Middle frontal gyrus (tissue), 1 donor: ENCODE measurements at regions not wholly inside any gene's neighbourhood (a gene's known extent, or its start where the extent isn't known, plus 50 kb on each side); places are given as distances from the start of the nearest gene placed in this dataset.

Experiments used
- DNase-seq: peaks from one replicate; pipeline ENCODE4 v3.0.0-alpha.2; 2015; ENCODE audit warnings: low spot score; ENCODE audit errors: extremely low spot score

GRCh38 chr10:124265776-124266467 is 152.8 kb downstream of the OAT start:
- DNase-seq = no peak

GRCh38 chr10:124265391-124265745 is 153.4 kb downstream of the OAT start:
- no peak for DNase-seq

DNA sequence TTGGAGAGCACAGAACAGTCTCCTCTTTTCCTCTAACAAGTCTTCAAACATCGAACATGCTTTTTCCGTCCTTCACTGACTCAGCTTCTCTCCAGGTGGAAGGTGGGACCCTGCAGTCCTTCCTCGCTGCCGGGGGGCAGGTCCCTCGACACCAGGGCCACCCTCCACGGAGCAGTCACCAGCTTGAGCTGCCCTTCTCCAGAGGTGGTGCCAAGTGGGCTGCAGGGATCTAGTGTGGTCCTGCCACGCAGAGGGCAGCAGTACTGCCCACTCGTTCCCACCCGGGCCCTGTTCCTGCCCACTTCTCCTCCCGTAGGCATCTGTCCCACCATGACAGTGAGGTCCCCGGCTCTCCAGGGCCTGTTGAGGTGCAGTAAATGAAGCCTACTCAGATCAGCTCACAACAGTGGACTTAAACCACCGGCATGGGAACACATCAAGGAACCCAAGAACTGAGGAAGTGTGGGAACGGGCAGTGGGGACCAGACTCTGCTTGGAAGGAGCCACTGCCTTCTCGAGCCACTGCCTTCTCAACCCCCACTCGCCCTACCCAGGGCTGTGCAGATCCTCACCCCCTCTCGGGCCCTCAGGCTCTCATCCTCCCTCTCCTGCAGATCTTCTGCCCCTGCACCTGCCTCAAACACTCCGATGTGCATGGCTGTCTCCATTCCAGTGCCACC is 153.9 kb downstream of the OAT start:
- no peak for DNase-seq

GRCh38 chr10:124264271-124264670 is 154.5 kb downstream of the OAT start:
- DNase-seq = no peak

GRCh38 chr10:124263726-124264125 is 155.0 kb downstream of the OAT start:
- DNase-seq = no peak

DNA sequence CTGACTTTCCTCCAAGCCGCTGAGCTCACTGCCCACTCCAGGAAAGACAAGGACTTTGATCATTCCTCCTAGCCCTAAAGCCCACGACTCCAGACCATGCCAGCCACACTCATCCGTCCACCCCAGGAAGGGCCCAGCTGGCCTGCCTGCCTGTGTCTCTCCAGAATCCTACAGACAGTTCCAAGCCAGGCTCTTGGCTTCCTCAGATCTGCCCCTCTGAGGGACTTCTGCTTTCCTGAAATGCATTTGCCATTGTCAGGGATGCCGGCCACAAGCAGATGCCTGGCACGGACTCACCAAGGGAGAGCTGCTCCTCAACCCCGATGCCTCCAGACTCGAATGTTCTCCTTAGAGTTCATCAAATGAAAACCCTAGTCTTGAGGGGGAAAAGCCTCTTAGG is 155.8 kb downstream of the OAT start:
- no peak for DNase-seq

GRCh38 chr10:124262234-124262865 is 156.4 kb downstream of the OAT start:
- no peak for DNase-seq

GRCh38 chr10:124259139-124259825 is 159.4 kb downstream of the OAT start:
- DNase-seq = no peak

GRCh38 chr10:124257781-124258180 is 160.9 kb downstream of the OAT start:
- DNase-seq = no peak

- no peak for DNase-seq
Measured at GRCh38 chr10:124256151-124256550, 162.6 kb downstream of the OAT start.

- no peak for DNase-seq
Measured at GRCh38 chr10:124255556-124255955, 162.2 kb upstream of the CHST15 start.

GRCh38 chr10:124254490-124254889 is 161.1 kb upstream of the CHST15 start:
- no peak for DNase-seq

DNA sequence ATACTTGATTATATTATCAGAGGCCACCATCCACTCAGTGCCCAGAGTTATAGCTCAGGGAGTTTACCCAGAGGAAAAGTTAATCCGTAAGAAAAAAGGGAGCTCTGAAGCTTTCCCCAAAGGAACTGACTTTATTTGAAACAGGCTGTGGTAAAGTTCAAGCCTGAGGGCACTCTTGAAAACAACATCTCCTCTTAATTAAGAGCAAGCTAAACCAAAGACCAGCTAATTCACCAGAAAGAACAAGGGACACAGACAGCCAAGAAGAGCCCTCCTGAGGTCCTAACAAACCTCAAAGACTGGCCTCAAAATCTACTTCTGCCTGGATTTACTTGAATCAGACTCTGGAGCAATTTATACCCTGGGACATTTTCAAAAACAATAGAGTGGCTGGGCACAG is 159.6 kb upstream of the CHST15 start:
- DNase-seq = no peak

DNA sequence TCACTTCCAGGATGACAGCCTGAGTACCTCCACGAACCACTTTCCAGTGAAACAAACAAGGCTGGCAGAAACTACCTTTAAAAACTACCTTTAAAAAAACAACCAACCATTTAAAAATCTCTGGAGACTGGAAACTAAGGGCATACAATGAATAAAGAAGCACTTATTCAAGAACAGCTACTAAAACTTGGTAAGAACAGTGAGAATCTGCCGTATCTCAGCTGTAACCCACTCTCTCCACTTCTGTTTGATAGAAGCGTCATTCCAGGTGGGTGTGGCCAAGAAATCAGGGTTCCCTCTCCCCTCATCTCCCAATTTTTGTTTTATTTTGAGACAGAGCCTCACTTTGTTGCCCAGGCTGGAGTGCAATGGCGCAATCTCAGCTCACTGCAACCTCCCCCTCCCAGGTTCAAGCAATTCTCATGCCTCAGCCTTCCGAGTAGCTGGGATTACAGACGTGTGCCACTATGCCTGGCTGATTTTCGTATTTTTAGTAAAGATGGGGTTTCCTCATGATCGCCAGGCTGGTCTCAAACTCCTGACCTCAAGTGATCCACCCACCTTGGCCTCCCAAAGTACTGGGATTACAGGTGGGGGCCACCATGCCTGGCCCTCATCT is 158.8 kb upstream of the CHST15 start:
- no peak for DNase-seq

GRCh38 chr10:124251317-124252065 is 158.1 kb upstream of the CHST15 start:
- DNase-seq = no peak

- DNase-seq = no peak
Measured at GRCh38 chr10:124250506-124250905, 157.1 kb upstream of the CHST15 start.

DNA sequence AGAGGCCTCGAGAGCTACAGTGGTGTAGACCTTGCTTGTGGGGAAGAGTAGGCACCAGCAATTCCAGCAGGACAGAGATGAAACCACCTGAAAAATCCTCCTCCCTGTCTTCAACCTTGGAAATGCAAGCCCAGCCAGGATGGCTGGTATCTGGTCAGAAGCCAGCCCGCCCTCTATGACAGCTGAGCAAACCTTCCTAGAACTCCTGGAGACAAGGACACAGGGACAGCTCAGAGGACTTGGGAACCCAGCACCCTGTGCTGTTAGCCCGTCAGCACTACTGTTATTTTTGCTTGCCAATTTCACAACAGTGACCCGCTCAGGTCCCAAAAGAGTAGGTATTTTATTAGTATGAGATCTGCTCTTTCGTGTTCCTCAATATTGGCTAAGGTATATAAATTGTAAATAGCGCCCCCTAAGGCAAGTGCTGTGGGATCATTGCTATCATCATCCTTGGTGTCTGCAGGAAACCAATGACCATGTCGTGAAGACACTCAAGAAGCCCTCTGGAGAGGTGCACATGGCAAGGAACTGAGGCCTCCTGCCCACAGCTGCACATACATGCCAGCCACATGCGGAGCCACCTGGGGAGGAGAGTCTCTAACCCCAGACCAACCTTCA is 156.5 kb upstream of the CHST15 start:
- no peak for DNase-seq

DNA sequence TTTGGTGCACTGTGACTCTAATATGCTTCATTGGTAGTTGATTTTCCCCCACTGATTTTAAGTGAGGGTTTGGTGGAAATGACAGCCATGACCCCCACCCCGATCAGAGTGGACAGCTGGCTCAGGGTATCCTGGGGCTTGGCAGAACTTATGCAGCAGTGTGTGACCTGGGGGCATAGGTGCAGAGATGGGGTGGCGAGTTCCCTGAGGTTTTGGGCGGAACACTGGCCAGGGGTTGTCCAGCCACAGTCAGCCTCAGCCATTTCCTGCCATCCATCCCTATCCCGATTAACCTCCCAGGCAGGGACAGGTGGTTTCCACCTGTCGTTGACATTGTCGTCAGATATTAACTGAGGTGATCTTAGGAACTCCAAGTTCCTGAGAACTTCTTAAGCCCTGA is 155.8 kb upstream of the CHST15 start:
- DNase-seq = no peak

DNA sequence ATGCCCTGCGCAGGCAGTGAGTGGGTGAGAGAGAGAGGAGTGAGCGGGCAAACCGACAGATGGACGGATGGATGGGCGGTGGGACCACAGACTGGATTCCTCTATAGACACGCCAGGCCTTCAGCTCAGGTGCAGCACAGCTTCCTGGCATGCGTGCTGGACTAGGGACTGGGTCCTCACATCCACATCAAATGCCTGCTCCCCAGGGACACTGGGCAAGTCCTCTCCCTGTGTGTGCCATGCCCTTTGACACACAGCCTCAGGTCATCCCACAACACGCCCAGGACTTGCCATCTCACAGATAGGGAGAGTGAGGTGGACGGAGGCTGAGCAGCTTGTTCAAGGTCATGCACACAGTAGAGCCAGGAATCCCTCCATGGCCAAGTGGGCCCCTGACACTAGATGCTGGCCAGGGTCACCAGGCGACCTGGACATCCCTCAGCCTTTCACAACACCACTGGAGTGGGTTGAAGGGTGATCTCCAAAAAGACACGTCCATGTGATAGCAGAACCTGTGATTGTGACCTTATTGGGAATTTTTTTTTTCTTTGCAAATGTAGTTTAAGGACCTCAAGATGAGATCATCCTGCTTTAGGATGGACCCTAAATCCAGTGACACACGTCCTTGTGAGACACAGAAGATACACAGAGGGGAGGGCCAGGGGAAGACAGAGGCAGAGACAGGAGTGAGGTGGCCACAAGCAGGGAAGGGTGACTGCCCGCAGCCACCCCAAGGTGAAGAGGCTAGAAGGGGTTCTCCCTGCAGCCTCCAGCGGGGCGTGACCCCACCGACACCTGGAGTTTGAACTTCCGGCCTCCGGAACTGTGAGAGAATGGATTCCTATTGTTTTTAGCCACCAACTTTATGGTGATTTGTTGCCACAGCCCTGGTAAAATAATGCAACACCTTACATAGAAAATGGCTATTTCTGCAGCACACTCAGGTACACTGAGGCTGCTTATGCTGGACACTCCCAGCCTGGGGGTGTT is 155.0 kb upstream of the CHST15 start:
- DNase-seq = no peak
